MG63 (cell line): ENCODE measurements at regions not wholly inside any gene's neighbourhood (a gene's known extent, or its start where the extent isn't known, plus 50 kb on each side); places are given as distances from the start of the nearest gene placed in this dataset.
"Not testable (repeated sequence)": the region's sequence is repeated elsewhere in the genome, so short reads cannot be mapped to it uniquely, and the experiment has no call there.

Source experiments
- DNase-seq: peaks from one replicate; pipeline ENCODE4 v3.0.0-alpha.2; 2020
- H3K27me3 ChIP-seq: fragments of 250-450 bp; sonication (Bioruptor Pico); 2 replicates; pipeline ENCODE4 v1.5.1; 2020; ENCODE audit warnings: mild to moderate bottlenecking, moderate library complexity
- H3K36me3 ChIP-seq: fragments of 250-450 bp; sonication (Bioruptor Pico); 2 replicates; pipeline ENCODE4 v1.5.1; 2020; ENCODE audit warnings: mild to moderate bottlenecking, moderate library complexity
- H3K4me3 ChIP-seq: fragments of 250-450 bp; sonication (Bioruptor Pico); 2 replicates; pipeline ENCODE4 v1.5.1; 2020; ENCODE audit warnings: mild to moderate bottlenecking, moderate library complexity
- H3K9me3 ChIP-seq: fragments of 250-450 bp; sonication (Bioruptor Pico); 2 replicates; pipeline ENCODE4 v1.5.1; 2020; ENCODE audit warnings: mild to moderate bottlenecking, moderate library complexity

- H3K27me3 ChIP-seq: no peaks in the 10 kb centered on the region
- no peak overlapping the region for H3K4me3 ChIP-seq
- H3K36me3 ChIP-seq: no peaks in the 10 kb centered on the region
- no peak for DNase-seq
- H3K9me3 ChIP-seq: no peaks in the 10 kb centered on the region
Measured at GRCh38 chr13:59408738-59409137, 755.0 kb downstream of the DIAPH3 start.

GRCh38 chr13:59409211-59409610 is 754.5 kb downstream of the DIAPH3 start:
- no peaks in the 10 kb centered on the region for H3K9me3 ChIP-seq
- no peaks in the 10 kb centered on the region for H3K36me3 ChIP-seq
- no peaks in the 10 kb centered on the region for H3K27me3 ChIP-seq
- DNase-seq: no peak
- no peak overlapping the region for H3K4me3 ChIP-seq

- Histone ChIP-seq H3K36me3 (no peaks in the 10 kb centered on the region), H3K9me3 (no peaks in the 10 kb centered on the region), H3K27me3 (no peaks in the 10 kb centered on the region), H3K4me3 (no peak overlapping the region)
- DNase-seq: no peak
Measured at GRCh38 chr13:59409634-59410200, 754.0 kb downstream of the DIAPH3 start.

- Histone ChIP-seq H3K36me3 (no peaks in the 10 kb centered on the region), H3K27me3 (no peaks in the 10 kb centered on the region), H3K4me3 (no peak overlapping the region), H3K9me3 (no peaks in the 10 kb centered on the region)
- DNase-seq: no peak
Measured at GRCh38 chr13:59413126-59413525, 750.6 kb downstream of the DIAPH3 start.

- Histone ChIP-seq H3K27me3 (no peaks in the 10 kb centered on the region), H3K4me3 (no peak overlapping the region), H3K9me3 (no peaks in the 10 kb centered on the region), H3K36me3 (no peaks in the 10 kb centered on the region)
- no peak for DNase-seq
Measured at GRCh38 chr13:59414006-59414405, 749.7 kb downstream of the DIAPH3 start.

GRCh38 chr13:59415498-59415897 is 748.2 kb downstream of the DIAPH3 start:
- Histone ChIP-seq H3K9me3 (no peaks in the 10 kb centered on the region), H3K36me3 (no peaks in the 10 kb centered on the region), H3K4me3 (no peak overlapping the region), H3K27me3 (no peaks in the 10 kb centered on the region)
- DNase-seq: no peak

GRCh38 chr13:59416561-59416960 is 747.2 kb downstream of the DIAPH3 start:
- Histone ChIP-seq H3K36me3 (no peaks in the 10 kb centered on the region), H3K4me3 (no peak overlapping the region), H3K27me3 (no peaks in the 10 kb centered on the region), H3K9me3 (no peaks in the 10 kb centered on the region)
- DNase-seq: no peak

- Histone ChIP-seq H3K27me3 (no peaks in the 10 kb centered on the region), H3K9me3 (no peaks in the 10 kb centered on the region), H3K4me3 (no peak overlapping the region), H3K36me3 (no peaks in the 10 kb centered on the region)
- no peak for DNase-seq
Measured at GRCh38 chr13:59422646-59423045, 741.1 kb downstream of the DIAPH3 start.

- Histone ChIP-seq H3K36me3 (no peaks in the 10 kb centered on the region), H3K9me3 (no peaks in the 10 kb centered on the region), H3K27me3 (no peaks in the 10 kb centered on the region), H3K4me3 (no peak overlapping the region)
- DNase-seq: no peak
Measured at GRCh38 chr13:59423708-59424340, 739.9 kb downstream of the DIAPH3 start.

- Histone ChIP-seq H3K36me3 (no peaks in the 10 kb centered on the region), H3K9me3 (no peaks in the 10 kb centered on the region), H3K4me3 (no peak overlapping the region), H3K27me3 (no peaks in the 10 kb centered on the region)
- no peak for DNase-seq
Measured at GRCh38 chr13:59424661-59425060, 739.1 kb downstream of the DIAPH3 start.

- no peak for DNase-seq
- no peak overlapping the region for H3K4me3 ChIP-seq
Measured at GRCh38 chr13:59425211-59425741, 738.5 kb downstream of the DIAPH3 start.

GRCh38 chr13:59435024-59435423 is 728.7 kb downstream of the DIAPH3 start:
- Histone ChIP-seq H3K36me3 (no peaks in the 10 kb centered on the region), H3K9me3 (no peaks in the 10 kb centered on the region; the same call in 1 of the 2 replicates), H3K27me3 (no peaks in the 10 kb centered on the region), H3K4me3 (no peak overlapping the region)
- no peak for DNase-seq

More at GRCh38 chr13:59425211-59425741, 738.5 kb downstream of the DIAPH3 start:
- Histone ChIP-seq H3K36me3 (no peaks in the 10 kb centered on the region), H3K9me3 (no peaks in the 10 kb centered on the region), H3K27me3 (no peaks in the 10 kb centered on the region)

GRCh38 chr13:59437544-59438301 is 726.0 kb downstream of the DIAPH3 start:
- Histone ChIP-seq H3K9me3 (no peaks in the 10 kb centered on the region; the same call in 1 of the 2 replicates), H3K36me3 (no peaks in the 10 kb centered on the region), H3K4me3 (no peak overlapping the region), H3K27me3 (no peaks in the 10 kb centered on the region)
- DNase-seq: no peak

- Histone ChIP-seq H3K4me3 (no peak overlapping the region), H3K9me3 (no peaks in the 10 kb centered on the region)
- DNase-seq: no peak
Measured at GRCh38 chr13:59439776-59440428, 723.8 kb downstream of the DIAPH3 start.

GRCh38 chr13:59441068-59441467 is 722.7 kb downstream of the DIAPH3 start:
- not testable (repeated sequence) for H3K4me3 ChIP-seq, DNase-seq, H3K9me3 ChIP-seq, H3K36me3 ChIP-seq, H3K27me3 ChIP-seq

More at GRCh38 chr13:59439776-59440428, 723.8 kb downstream of the DIAPH3 start:
- Histone ChIP-seq H3K36me3 (no peaks in the 10 kb centered on the region), H3K27me3 (no peaks in the 10 kb centered on the region)

GRCh38 chr13:59441596-59442280 is 722.0 kb downstream of the DIAPH3 start:
- H3K9me3 ChIP-seq: no peaks in the 10 kb centered on the region
- no peak overlapping the region for H3K4me3 ChIP-seq
- no peaks in the 10 kb centered on the region for H3K36me3 ChIP-seq
- DNase-seq: no peak
- H3K27me3 ChIP-seq: no peaks in the 10 kb centered on the region
